Gastrocnemius medialis (tissue), 4 donors: ENCODE measurements at regions not wholly inside any gene's neighbourhood (a gene's known extent, or its start where the extent isn't known, plus 50 kb on each side); places are given as distances from the start of the nearest gene placed in this dataset.

Experiments used
- ATAC-seq, 2 donors: fragments of 150-250 bp; one replicate each; pipeline ENCODE4 v1.9.1; 2016
- DNase-seq, 2 donors: peaks; one replicate each; pipeline ENCODE4 v3.0.0-alpha.2; 2019
- H3K27ac ChIP-seq, 4 donors: fragments of 200-600 bp; sonication (generic); 1 replicate in 1 of 4; 2 replicates in 3 of 4; pipeline ENCODE4 v1.5.1; 2016 to 2018; ENCODE audit warnings: mild to moderate bottlenecking in 2 of 4, moderate library complexity in 1 of 4
- H3K27me3 ChIP-seq, 3 donors: fragments of 200-600 bp; sonication (generic) in 2 of 3; 1 replicate in 1 of 3; 2 replicates in 2 of 3; pipeline versions ENCODE4 v1.5.1 to v1.6.0; 2016 to 2019; ENCODE audit warnings: mild to moderate bottlenecking in 1 of 3, moderate library complexity in 1 of 3
- H3K36me3 ChIP-seq, 2 donors: fragments of 200-600 bp; sonication (generic) in 1 of 2; one replicate each; pipeline ENCODE4 v1.5.1; 2017 to 2018
- H3K4me1 ChIP-seq, 2 donors: fragments of 200-600 bp; sonication (generic) in 1 of 2; one replicate each; pipeline ENCODE4 v1.5.1; 2016 to 2017; ENCODE audit warnings: mild to moderate bottlenecking in 2 of 2
- H3K4me3 ChIP-seq, 4 donors: fragments of 200-600 bp; sonication (generic) in 3 of 4; 1 replicate in 1 of 4; 2 replicates in 3 of 4; pipeline ENCODE4 v1.5.1; 2016 to 2019; ENCODE audit warnings: mild to moderate bottlenecking in 2 of 4
- H3K9me3 ChIP-seq, 3 donors: fragments of 200-600 bp; sonication (generic) in 2 of 3; 1 replicate in 1 of 3; 2 replicates in 2 of 3; pipeline ENCODE4 v1.5.1; 2016 to 2019
- POLR2A ChIP-seq, 2 donors: fragments of 450-650 bp; IDR thresholded peaks; one replicate each; pipeline ENCODE4 v1.6.1; 2017; ENCODE audit warnings: antibody characterized with exemption in 2 of 2, mild to moderate bottlenecking in 2 of 2, moderate library complexity in 2 of 2
- in situ Hi-C, 4 donors: fragments of 200-750 bp; cut with MboI; loops; one replicate each; pipeline versions ENCODE4 v1.15.0 to v1.8.0; 2017; ENCODE audit warnings: low sequenced_read_pairs in 4 of 4
- intact Hi-C: fragments of 100-400 bp; cut with DNase I; formaldehyde crosslinking; loops from one replicate; pipeline ENCODE4 v1.15.1; 2023; ENCODE audit warnings: low total_unique reads
- TF ChIP-seq, protein P1 (sequence below), 5 experiments: fragments of 450-650 bp in 3 of 5; fragments of 200-600 bp in 2 of 5; sonication (generic) in 2 of 5; IDR thresholded peaks in 4 of 5; conservative IDR thresholded peaks in 1 of 5; 1 replicate in 4 of 5; 2 replicates in 1 of 5; pipeline ENCODE4 v1.5.1; 2016 to 2019; ENCODE audit warnings: antibody characterized with exemption in 5 of 5, mild to moderate bottlenecking in 3 of 5, moderate library complexity in 3 of 5

DNA sequence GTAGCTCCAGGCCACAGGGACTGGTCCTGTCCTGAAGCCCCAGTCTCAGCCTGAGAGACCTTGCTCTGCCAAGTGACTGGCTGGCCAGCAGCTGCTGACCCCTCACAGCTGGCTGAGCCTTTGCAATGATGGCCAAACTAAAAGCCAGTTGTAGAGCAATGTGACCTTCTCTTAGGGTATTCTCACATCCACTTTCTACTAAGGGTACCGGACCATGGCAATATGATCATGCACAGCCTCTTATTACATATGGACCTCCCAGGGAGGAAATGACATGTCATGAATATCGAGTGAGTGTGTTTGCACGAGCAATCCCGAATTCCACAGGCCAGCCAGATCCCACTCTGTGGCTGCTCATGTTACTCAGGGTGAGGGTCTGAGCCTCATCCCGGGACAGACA is 213.9 kb downstream of the VAPA start:
- intact Hi-C loops: no loop called here
- Histone ChIP-seq H3K27me3 (peaks cover 0 to 3% (median 0%) of the 10 kb centered on the region in 3 donors), H3K9me3 (no peaks in the 10 kb centered on the region), H3K36me3 (no peaks in the 10 kb centered on the region), H3K4me3 (no peak overlapping the region), H3K4me1 (peaks cover 6 to 12% of the 10 kb centered on the region in 2 donors), H3K27ac (no peak overlapping the region)
- TF ChIP-seq, protein P1, sequence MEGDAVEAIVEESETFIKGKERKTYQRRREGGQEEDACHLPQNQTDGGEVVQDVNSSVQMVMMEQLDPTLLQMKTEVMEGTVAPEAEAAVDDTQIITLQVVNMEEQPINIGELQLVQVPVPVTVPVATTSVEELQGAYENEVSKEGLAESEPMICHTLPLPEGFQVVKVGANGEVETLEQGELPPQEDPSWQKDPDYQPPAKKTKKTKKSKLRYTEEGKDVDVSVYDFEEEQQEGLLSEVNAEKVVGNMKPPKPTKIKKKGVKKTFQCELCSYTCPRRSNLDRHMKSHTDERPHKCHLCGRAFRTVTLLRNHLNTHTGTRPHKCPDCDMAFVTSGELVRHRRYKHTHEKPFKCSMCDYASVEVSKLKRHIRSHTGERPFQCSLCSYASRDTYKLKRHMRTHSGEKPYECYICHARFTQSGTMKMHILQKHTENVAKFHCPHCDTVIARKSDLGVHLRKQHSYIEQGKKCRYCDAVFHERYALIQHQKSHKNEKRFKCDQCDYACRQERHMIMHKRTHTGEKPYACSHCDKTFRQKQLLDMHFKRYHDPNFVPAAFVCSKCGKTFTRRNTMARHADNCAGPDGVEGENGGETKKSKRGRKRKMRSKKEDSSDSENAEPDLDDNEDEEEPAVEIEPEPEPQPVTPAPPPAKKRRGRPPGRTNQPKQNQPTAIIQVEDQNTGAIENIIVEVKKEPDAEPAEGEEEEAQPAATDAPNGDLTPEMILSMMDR (IDR thresholded peaks at IDR 0.05 in 4 of 5, conservative IDR thresholded peaks at IDR 0.05 in 1 of 5): no peak
- TF ChIP-seq POLR2A (IDR thresholded peaks at IDR 0.05): no peak
- ATAC-seq: no peak
- DNase-seq: no peak
- in situ Hi-C loops: no loop called here

DNA sequence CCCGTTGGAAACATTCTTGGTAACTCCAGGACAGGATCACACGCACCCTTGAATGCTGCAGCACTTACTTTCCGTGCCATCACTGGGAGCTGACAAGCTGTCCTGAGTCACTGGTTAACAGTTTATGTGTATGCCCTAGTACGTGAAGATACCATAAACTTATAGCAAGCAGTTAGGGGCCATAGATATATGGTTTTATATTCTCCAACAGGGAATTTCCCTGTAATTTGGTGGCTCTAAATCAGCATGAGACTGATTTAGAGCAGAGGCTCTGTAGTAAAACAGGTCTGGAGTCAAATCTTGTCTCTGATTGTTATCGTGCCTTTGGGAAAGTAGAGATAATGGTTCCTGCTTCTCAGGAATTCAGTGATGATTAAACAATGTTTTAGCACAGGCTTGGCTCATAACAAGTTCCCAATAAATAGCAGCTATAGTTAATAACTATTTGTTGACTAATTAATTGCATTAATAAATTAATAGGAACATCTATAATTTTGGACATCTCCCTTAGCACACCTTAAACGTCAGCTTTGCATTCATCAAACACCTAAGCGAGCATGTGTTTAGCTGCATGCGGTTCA is 215.2 kb downstream of the VAPA start:
- H3K4me1 ChIP-seq: peaks cover 0 to 11% of the 10 kb centered on the region in 2 donors
- no peaks in the 10 kb centered on the region for H3K36me3 ChIP-seq
- H3K4me3 ChIP-seq: no peak overlapping the region
- H3K27ac ChIP-seq: no peak overlapping the region
- peaks cover 0 to 3% (median 0%) of the 10 kb centered on the region in 3 donors for H3K27me3 ChIP-seq
- ATAC-seq (no peak), DNase-seq (no peak)
- in situ Hi-C loops: no loop called here
- TF ChIP-seq, protein P1 (IDR thresholded peaks at IDR 0.05 in 4 of 5, conservative IDR thresholded peaks at IDR 0.05 in 1 of 5): no peak
- no peak for TF ChIP-seq POLR2A (IDR thresholded peaks at IDR 0.05)
- no peaks in the 10 kb centered on the region for H3K9me3 ChIP-seq
- intact Hi-C loops: no loop called here

DNA sequence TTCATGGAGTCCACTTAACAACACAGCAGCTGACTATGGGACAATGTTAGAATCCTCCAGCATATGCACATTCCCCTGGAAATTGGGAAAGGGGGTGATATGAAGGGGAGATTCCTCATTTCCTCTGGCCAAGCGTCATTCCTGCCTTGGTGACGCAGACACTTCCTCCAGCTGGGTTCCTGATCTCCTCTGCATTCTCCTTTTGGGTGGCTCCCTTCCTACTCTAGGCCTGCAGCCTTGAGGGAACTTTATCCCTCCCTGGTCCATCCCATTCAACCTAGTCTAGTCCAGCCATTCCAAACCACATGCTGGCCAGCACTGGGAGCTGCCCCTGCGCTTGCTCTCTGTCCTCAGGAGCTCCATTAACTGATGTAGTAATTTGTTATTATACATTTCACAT is 216.8 kb downstream of the VAPA start:
- ATAC-seq: no peak
- H3K27ac ChIP-seq: no peak overlapping the region

DNA sequence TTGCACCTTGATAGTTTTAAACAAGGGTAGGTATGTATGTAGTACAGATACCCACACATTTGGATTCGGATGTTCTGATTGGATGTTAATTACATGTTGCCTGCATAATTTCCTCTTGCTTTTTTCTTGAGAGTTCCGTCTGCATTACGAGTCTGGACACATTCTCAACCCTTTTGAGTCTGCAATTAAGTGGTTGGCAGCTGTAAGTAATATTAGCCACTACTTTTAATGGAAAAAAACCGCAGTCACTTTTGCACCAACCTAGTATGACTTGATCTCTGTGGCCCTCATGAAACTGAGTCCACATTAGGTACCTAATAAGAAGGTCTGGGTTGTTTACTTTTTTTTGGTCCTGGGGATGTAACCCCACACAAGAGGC is 217.3 kb downstream of the VAPA start:
- H3K4me3 ChIP-seq: no peak overlapping the region
- in situ Hi-C loops: no loop called here
- TF ChIP-seq POLR2A (IDR thresholded peaks at IDR 0.05): no peak
- TF ChIP-seq, protein P1 (IDR thresholded peaks at IDR 0.05 in 4 of 5, conservative IDR thresholded peaks at IDR 0.05 in 1 of 5): no peak

More for the DNA sequence above, 216.8 kb downstream of the VAPA start:
- H3K36me3 ChIP-seq: no peaks in the 10 kb centered on the region
- in situ Hi-C loops: no loop called here
- H3K9me3 ChIP-seq: no peaks in the 10 kb centered on the region
- no peak overlapping the region for H3K4me3 ChIP-seq
- H3K4me1 ChIP-seq: peaks cover 0 to 11% of the 10 kb centered on the region in 2 donors
- no peak for TF ChIP-seq POLR2A (IDR thresholded peaks at IDR 0.05)
- TF ChIP-seq, protein P1 (IDR thresholded peaks at IDR 0.05 in 4 of 5, conservative IDR thresholded peaks at IDR 0.05 in 1 of 5): no peak
- peaks cover 0 to 3% (median 0%) of the 10 kb centered on the region in 3 donors for H3K27me3 ChIP-seq
- DNase-seq: no peak
- intact Hi-C loops: no loop called here

More for the DNA sequence above, 217.3 kb downstream of the VAPA start:
- no peaks in the 10 kb centered on the region for H3K36me3 ChIP-seq
- DNase-seq: no peak
- H3K27me3 ChIP-seq: peaks cover 0 to 3% (median 0%) of the 10 kb centered on the region in 3 donors
- no peak overlapping the region for H3K27ac ChIP-seq
- intact Hi-C loops: no loop called here
- no peak for ATAC-seq
- H3K9me3 ChIP-seq: no peaks in the 10 kb centered on the region
- H3K4me1 ChIP-seq: peaks cover 0 to 11% of the 10 kb centered on the region in 2 donors
